MM.1S (cell line): ENCODE measurements at regions not wholly inside any gene's neighbourhood (a gene's known extent, or its start where the extent isn't known, plus 50 kb on each side); places are given as distances from the start of the nearest gene placed in this dataset.
"Not testable (repeated sequence)": the region's sequence is repeated elsewhere in the genome, so short reads cannot be mapped to it uniquely, and the experiment has no call there.

ENCODE experiments used
- EZH2 ChIP-seq: fragments of 300-600 bp; sonication (generic); optimal IDR thresholded peaks from 2 replicates; pipeline ENCODE3; 2017; ENCODE audit warnings: low read depth, mild to moderate bottlenecking, antibody characterized with exemption, low read length, mixed read lengths
- TF ChIP-seq, protein P1 (sequence below): fragments of 300-600 bp; sonication (generic); IDR thresholded peaks from 2 replicates; pipeline ENCODE4 v1.5.1; 2016; ENCODE audit warnings: antibody characterized with exemption, low read length, mixed read lengths

DNA sequence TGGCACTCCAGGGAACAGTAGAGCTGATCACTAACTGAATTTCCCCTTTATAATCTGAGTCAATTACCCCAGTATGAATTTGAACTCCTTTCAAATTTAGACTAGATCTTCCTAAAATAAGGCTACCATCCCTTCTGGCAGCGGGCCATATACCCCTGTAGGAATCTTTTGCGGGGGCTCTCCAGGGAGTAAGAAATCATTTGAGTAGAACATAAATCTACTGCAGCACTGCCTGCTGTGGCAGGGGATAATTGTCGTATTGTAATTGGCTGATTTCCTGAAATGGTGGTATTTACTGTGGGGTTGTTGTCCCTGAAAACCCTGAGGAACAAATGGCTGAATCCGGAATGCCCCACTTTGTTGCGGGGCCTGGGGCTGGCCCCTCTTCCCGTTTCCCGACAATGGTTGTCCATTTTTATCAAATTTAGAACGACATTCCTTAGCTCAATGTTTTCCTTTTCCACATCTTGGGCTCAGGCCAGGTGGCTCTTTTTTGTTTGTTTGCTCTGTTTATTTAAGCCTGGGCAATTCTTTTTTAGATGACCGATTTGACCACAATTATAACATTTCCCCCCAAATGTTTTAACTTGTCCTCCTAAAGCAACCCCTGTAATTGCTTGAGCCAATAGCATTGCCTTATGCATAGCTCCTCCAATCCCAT is 74.8 kb upstream of the ZNF195 start:
- TF ChIP-seq, protein P1, sequence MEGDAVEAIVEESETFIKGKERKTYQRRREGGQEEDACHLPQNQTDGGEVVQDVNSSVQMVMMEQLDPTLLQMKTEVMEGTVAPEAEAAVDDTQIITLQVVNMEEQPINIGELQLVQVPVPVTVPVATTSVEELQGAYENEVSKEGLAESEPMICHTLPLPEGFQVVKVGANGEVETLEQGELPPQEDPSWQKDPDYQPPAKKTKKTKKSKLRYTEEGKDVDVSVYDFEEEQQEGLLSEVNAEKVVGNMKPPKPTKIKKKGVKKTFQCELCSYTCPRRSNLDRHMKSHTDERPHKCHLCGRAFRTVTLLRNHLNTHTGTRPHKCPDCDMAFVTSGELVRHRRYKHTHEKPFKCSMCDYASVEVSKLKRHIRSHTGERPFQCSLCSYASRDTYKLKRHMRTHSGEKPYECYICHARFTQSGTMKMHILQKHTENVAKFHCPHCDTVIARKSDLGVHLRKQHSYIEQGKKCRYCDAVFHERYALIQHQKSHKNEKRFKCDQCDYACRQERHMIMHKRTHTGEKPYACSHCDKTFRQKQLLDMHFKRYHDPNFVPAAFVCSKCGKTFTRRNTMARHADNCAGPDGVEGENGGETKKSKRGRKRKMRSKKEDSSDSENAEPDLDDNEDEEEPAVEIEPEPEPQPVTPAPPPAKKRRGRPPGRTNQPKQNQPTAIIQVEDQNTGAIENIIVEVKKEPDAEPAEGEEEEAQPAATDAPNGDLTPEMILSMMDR, result not testable (repeated sequence)
- not testable (repeated sequence) for TF ChIP-seq EZH2
